PC-9 (cell line): ENCODE measurements at regions not wholly inside any gene's neighbourhood (a gene's known extent, or its start where the extent isn't known, plus 50 kb on each side); places are given as distances from the start of the nearest gene placed in this dataset.

Experiments used
- CTCF ChIP-seq: fragments of 200-600 bp; sonication (generic); conservative IDR thresholded peaks from 2 replicates; pipeline ENCODE4 v1.6.1; 2017; ENCODE audit warnings: mixed run types, antibody characterized with exemption, mild to moderate bottlenecking, moderate library complexity
- EZH2 ChIP-seq: fragments of 200-600 bp; sonication (generic); IDR thresholded peaks from 2 replicates; pipeline ENCODE4 v1.8.0; 2017; ENCODE audit warnings: antibody characterized with exemption, low read depth

GRCh38 chr7:55651057-55651456 lies 78.8 kb upstream of the VOPP1 start:
- TF ChIP-seq CTCF (no peak), EZH2 (no peak)
